Hepatic stellate cell (primary cell): ENCODE measurements at regions not wholly inside any gene's neighbourhood (a gene's known extent, or its start where the extent isn't known, plus 50 kb on each side); places are given as distances from the start of the nearest gene placed in this dataset.
A peak's percentile ranks its signal among the peaks of the same experiment; 100 is the strongest.

Source experiments
- DNase-seq: peaks from one replicate; pipeline ENCODE4 v3.0.0; 2011; ENCODE audit warnings: low spot score

- no peak for DNase-seq
These were observed 242.0 kb upstream of the TANK start for GRCh38 chr2:160918258-160918657.

GRCh38 chr2:160918906-160919503 is 241.2 kb upstream of the TANK start:
- peak; percentile 15 for DNase-seq

GRCh38 chr2:160920061-160920460 is 240.2 kb upstream of the TANK start:
- no peak for DNase-seq

GRCh38 chr2:160920791-160921303 is 239.4 kb upstream of the TANK start:
- peak; percentile 50 for DNase-seq

- no peak for DNase-seq
These were observed 238.8 kb upstream of the TANK start for GRCh38 chr2:160921386-160921964.

- DNase-seq = no peak
These were observed 235.3 kb upstream of the TANK start for GRCh38 chr2:160924936-160925353.

GRCh38 chr2:160925956-160926355 is 234.3 kb upstream of the TANK start:
- DNase-seq = no peak

GRCh38 chr2:160927324-160927723 is 232.9 kb upstream of the TANK start:
- DNase-seq = no peak

GRCh38 chr2:160928854-160929301 is 231.3 kb upstream of the TANK start:
- DNase-seq = no peak

GRCh38 chr2:160931531-160931930 is 228.7 kb upstream of the TANK start:
- DNase-seq = no peak

GRCh38 chr2:160932960-160933359 is 227.3 kb upstream of the TANK start:
- DNase-seq = peak; percentile 36

GRCh38 chr2:160934263-160934662 is 226.0 kb upstream of the TANK start:
- no peak for DNase-seq

- no peak for DNase-seq
These were observed 225.2 kb upstream of the TANK start for GRCh38 chr2:160934991-160935390.

- no peak for DNase-seq
These were observed 224.0 kb upstream of the TANK start for GRCh38 chr2:160936044-160936806.

GRCh38 chr2:160940271-160940670 is 220.0 kb upstream of the TANK start:
- DNase-seq = no peak

- no peak for DNase-seq
These were observed 219.5 kb upstream of the TANK start for GRCh38 chr2:160940699-160941098.

- no peak for DNase-seq
These were observed 218.9 kb upstream of the TANK start for GRCh38 chr2:160941290-160941846.

- DNase-seq = no peak
These were observed 217.6 kb upstream of the TANK start for GRCh38 chr2:160942476-160943142.

- no peak for DNase-seq
These were observed 216.8 kb upstream of the TANK start for GRCh38 chr2:160943414-160943813.

- DNase-seq = no peak
These were observed 207.6 kb upstream of the TANK start for GRCh38 chr2:160952464-160953254.

GRCh38 chr2:160955578-160955977 is 204.7 kb upstream of the TANK start:
- no peak for DNase-seq
